ENCODE measurements at regions not wholly inside any gene's neighbourhood (a gene's known extent, or its start where the extent isn't known, plus 50 kb on each side); places are given as distances from the start of the nearest gene placed in this dataset.

GRCh38 chr2:51247252-51247805, 215.4 kb upstream of the NRXN1 start:
- DNase-seq (ENCODE audit: low read depth in 3 of 3, low spot score in 2 of 3), result no peak

GRCh38 chr2:51243892-51244535, 212.1 kb upstream of the NRXN1 start:
- DNase-seq (ENCODE audit: low read depth in 3 of 3, low spot score in 2 of 3), result no peak

DNA sequence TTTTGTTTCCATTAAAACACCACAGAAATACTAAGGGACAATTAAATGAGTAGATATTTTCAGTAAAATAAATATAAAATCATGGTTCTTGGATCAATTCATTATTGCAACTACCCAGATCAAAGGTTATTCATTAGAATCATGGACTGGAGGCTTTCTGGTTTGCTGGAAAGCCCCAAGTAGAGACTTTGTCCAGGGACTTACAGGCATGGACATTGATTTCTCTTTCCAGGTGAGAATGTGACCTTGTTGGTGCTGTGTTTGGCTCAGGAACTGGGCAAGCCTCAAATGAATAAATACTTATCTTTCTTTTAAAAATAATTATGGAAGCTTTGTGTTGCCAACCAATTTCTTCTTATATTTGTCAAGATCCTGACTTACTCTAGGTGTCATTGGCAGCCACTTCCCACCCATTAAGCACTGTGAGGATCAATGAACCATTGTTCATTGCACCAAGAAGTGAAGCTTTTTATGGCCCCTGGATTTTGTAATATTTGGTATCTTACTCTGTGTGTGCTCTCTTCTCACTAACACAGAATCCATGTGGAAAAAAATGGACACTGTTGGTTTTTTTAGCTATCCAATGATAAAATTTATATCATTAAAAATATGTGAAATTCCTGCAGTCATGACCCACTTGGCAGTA, 205.8 kb upstream of the NRXN1 start:
- no peak for DNase-seq (ENCODE audit: low read depth in 3 of 3, low spot score in 2 of 3)

GRCh38 chr2:51232027-51232426, 200.1 kb upstream of the NRXN1 start:
- DNase-seq (ENCODE audit: low read depth in 3 of 3, low spot score in 2 of 3), result no peak

DNA sequence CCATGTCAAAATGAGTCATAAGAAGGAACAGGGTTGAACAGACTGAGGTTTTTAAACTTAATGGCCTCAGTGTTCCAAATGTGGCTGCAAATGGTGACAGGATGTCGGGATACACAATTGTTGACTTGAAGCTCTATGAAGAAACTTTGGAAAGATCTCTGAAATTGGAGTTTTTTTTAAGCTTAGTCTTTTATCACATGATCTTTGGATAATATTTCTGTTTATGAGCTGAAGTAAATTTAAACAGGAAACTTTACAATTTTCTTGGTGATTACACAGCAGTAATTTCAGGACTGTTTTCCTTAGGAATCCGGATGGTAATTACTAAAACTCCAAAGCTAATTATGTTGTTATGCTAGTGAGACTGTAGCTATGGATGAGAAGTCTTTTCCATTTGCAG, 199.1 kb upstream of the NRXN1 start:
- DNase-seq (ENCODE audit: low read depth in 3 of 3, low spot score in 2 of 3), result peak in 1 of 3 donors; percentile 0

DNA sequence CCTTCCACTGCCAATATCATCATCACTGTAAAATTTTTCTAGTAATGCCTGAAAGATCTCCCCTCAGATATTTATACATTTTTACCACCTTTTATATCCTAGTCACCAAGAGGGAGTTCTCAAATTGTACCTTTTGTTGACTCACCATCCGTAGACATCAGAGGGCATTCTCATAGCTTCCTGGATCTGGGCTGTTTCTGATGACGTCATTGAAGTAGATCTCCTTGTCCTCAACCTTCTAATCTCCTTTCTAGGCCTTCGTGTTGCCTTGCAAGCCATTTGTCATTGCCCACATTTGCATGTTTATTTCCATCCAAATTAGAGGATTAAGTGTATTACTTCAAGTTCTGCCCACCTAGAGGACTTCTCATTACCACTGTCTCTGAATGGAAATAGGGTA, 193.4 kb upstream of the NRXN1 start:
- DNase-seq (ENCODE audit: low read depth in 3 of 3, low spot score in 2 of 3), result no peak

DNA sequence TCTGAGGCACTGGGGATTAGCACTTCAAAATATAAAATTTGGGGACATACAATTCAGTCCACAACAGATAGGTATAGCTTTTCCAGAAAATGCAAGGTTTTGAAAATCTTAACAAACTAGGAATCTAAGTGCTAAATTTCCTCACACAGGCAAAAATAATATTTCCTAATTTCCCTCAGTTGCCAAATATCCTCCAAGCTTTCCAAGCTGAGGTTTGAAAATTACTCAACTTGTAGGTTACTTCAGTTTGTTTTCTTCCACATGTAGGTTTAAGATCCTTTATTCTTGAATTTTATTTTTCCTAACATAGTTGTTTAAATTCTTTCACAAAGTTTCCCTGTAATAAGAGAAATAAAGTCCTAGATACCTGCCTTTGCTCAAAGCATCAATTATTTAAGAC, 192.9 kb upstream of the NRXN1 start:
- DNase-seq (ENCODE audit: low read depth in 3 of 3, low spot score in 2 of 3), result no peak

GRCh38 chr2:51222106-51222505, 190.2 kb upstream of the NRXN1 start:
- DNase-seq (ENCODE audit: low read depth in 3 of 3, low spot score in 2 of 3), result no peak

GRCh38 chr2:51220606-51221005, 188.7 kb upstream of the NRXN1 start:
- DNase-seq (ENCODE audit: low read depth in 3 of 3, low spot score in 2 of 3), result no peak

DNA sequence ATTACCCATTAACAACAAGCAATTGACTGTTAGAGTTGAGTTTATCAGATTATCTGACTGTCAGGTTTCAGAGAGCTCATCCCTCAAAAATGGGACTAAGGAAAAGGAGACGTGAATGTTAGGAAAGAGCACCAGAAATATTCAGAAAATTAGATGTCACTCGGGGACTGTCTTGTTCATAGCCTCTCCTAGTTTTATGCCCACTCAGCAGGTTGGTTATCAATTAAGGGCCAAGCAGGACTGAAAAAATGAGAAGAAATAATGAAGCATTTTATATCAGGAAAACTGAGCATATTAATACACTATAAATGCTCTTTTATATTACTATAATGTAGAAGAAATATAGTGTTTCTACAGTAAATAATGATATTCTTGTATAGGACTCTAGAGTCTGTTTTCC, 188.1 kb upstream of the NRXN1 start:
- no peak for DNase-seq (ENCODE audit: low read depth in 3 of 3, low spot score in 2 of 3)

DNA sequence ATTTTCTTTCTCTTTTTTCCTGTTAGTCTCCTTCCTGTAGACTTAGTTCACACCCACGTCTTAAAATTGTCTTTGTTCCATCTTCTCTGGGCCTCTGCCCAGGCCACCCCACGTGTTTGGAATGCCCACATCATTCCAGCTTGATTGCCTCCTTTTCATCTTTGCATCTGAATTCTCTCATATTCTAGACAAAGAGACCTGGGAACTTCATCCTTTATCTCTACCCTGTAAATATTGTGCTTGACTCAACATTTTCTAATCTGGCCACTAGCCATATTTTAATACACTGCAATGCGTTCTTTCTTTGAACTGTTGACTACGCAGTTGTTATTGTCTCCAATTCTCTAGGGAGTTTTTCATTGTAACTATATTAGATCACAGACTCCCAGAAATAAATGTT, 187.5 kb upstream of the NRXN1 start:
- no peak for DNase-seq (ENCODE audit: low read depth in 3 of 3, low spot score in 2 of 3)

DNA sequence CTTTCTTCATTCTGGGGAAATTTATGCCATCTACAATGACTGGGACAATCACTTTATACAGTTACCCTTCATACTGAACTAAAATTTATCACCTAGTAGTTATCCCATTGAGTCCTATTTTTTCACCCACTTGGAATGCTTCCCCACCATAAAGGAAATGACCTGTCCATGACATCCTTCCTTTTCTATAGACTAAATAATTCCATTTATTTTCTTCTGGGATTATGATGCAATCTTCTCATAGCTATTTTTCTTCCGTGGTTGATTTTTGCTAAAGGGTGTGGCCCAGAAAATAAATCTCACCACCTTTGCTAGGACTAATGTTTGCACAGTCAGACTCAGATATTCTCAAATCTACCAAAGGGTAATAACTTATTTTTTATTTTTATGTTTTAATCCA, 186.1 kb upstream of the NRXN1 start:
- no peak for DNase-seq (ENCODE audit: low read depth in 3 of 3, low spot score in 2 of 3)

DNA sequence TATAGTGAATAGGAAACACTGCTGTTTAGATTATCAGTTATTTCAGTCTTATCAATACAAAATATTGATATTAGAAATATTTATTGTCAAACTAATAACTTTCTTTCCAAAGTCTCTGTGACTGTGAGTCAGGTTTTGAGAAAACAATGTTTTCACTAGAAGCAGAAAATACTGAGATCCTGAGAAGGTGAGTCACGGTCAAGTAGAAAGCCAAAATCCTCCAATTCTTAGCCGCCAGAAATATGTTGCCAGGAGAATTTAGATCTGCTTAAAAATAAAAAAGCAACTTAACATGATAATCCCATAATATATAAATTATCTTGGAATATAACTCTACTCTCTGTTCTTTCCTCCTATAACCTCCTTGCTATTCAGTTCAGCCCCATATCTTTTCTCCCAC, 181.9 kb upstream of the NRXN1 start:
- no peak for DNase-seq (ENCODE audit: low read depth in 3 of 3, low spot score in 2 of 3)

DNA sequence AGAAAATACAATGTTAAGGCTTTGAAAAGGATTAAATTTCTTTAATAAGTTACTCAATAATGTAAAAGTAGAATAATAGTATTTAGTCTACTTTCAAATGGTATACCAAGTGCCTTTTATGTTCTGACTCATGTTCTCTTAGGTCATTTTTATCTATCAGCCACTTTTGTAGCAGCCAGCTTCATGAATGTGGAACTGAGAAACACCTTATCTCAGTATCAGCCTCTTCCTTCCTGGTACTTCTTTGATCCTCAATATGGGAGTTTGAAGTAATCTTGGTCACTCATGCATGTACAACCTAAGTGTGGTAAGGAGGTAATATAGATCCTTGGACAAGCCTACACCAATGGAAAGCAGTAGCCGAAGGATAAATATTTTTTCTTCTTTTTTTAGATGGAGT, 180.4 kb upstream of the NRXN1 start:
- no peak for DNase-seq (ENCODE audit: low read depth in 3 of 3, low spot score in 2 of 3)

GRCh38 chr2:51208521-51208920, 176.6 kb upstream of the NRXN1 start:
- DNase-seq (ENCODE audit: low read depth in 3 of 3, low spot score in 2 of 3), result no peak

GRCh38 chr2:51201295-51201694, 169.4 kb upstream of the NRXN1 start:
- no peak for DNase-seq (ENCODE audit: low read depth in 3 of 3, low spot score in 2 of 3)

DNA sequence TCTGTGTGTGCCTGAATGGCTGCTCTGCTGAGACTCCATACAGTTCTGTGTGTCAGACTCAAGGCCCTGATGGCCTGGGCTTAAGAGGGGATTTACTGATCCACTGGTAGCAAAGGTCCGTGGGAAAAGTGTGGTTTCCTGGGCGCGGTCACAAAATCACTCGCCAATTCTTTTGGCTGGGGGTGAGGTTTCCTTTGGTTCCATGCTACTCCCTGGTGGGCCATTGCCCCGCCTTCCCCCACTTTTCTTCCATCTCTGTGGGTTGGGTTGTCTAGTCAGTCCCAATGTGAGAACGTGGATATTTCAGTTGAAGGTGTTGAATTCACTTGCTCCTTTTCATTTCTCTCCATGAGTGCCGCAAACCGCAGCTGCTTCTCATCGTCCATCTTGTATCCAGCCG, 162.7 kb upstream of the NRXN1 start:
- no peak for DNase-seq (ENCODE audit: low read depth in 3 of 3, low spot score in 2 of 3)

DNA sequence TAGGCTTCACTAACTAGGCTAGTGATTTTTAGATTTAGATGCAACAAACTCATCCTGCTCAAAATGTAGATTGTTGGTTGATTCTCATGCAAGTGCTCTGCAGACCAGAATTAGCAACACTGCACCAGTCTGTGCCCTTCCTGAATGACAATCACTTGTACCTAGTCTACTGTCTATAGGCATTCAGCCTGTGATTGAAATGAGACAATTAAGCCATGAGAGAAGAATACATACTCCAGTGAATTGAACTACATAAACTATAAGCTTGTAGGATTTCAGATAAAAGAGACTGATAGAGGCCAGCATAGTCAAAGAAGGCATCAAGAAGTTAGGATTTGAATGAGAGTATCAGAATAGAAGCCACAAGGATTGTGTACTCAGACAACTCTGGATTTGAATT, 138.3 kb upstream of the NRXN1 start:
- no peak for DNase-seq (ENCODE audit: low read depth in 3 of 3, low spot score in 2 of 3)

DNA sequence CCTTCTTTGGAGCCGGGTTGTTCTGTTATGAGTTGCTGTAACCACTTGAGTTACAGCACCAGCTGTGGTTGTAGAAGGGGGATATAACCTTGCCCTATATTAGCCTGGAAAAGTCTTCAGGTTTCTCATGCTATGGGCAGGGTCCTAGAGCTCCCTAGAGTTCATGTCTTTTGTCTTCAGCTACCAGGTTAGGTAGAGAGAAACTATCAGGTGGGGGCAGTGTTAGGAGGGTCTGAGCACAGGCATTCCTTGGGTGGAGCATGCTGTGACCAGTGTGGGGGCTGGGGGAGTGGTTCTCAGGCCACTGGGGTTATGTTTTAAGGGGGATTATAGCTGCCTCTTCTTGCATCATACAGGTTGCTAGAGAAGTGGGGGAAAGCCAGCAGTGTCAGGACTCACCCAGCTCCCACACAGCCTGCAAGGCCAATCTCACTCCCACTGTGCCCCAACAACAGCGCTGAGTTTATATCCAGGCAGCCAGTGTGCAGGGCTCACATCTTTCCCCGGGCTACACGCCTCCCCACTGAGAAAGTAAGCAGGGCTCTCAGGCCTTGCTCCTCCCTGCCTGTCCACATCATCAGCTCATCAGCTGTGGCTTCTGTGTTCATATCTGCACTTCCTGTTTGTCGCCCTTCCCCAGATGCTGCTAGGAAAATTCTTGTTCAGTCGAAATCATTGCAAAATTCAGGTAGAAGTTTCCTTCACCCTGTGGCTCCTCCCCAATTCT, 133.8 kb upstream of the NRXN1 start:
- DNase-seq (ENCODE audit: low read depth in 3 of 3, low spot score in 2 of 3), result no peak

- DNase-seq (ENCODE audit: low read depth in 3 of 3, low spot score in 2 of 3), result no peak
These were observed 126.3 kb upstream of the NRXN1 start for GRCh38 chr2:51158251-51158650.

- no peak for DNase-seq (ENCODE audit: low read depth in 3 of 3, low spot score in 2 of 3)
These were observed 121.3 kb upstream of the NRXN1 start for GRCh38 chr2:51153236-51153635.
